ENCODE measurements at regions not wholly inside any gene's neighbourhood (a gene's known extent, or its start where the extent isn't known, plus 50 kb on each side); places are given as distances from the start of the nearest gene placed in this dataset.

GRCh38 chr1:72365693-72366092 is 83.4 kb upstream of the NEGR1 start:
- no peak for DNase-seq

- DNase-seq, result no peak
Observed at GRCh38 chr1:72362538-72362937, 80.2 kb upstream of the NEGR1 start.

GRCh38 chr1:72357411-72357810 is 75.1 kb upstream of the NEGR1 start:
- no peak for DNase-seq

GRCh38 chr1:72355899-72356298 is 73.6 kb upstream of the NEGR1 start:
- DNase-seq, result no peak

GRCh38 chr1:72341661-72342060 is 59.3 kb upstream of the NEGR1 start:
- DNase-seq, result no peak

GRCh38 chr1:72336776-72337175 is 54.4 kb upstream of the NEGR1 start:
- DNase-seq, result no peak
